HPDE6-E6E7 (cell line): ENCODE measurements at regions not wholly inside any gene's neighbourhood (a gene's known extent, or its start where the extent isn't known, plus 50 kb on each side); places are given as distances from the start of the nearest gene placed in this dataset.
"Not testable (repeated sequence)": the region's sequence is repeated elsewhere in the genome, so short reads cannot be mapped to it uniquely, and the experiment has no call there.

Experiments used
- DNase-seq: peaks from one replicate; pipeline ENCODE4 v3.0.0; 2011; ENCODE audit warnings: missing footprints; ENCODE audit errors: extremely low spot score

- peak; percentile 72 for DNase-seq
Measured at GRCh38 chr1:172837816-172838679, 179.1 kb downstream of the FASLG start.

GRCh38 chr1:172838680-172839313 is 179.9 kb downstream of the FASLG start:
- no peak for DNase-seq

- not testable (repeated sequence) for DNase-seq
Measured at GRCh38 chr1:172839639-172840038, 180.7 kb downstream of the FASLG start.

GRCh38 chr1:172843444-172843843 is 184.5 kb downstream of the FASLG start:
- DNase-seq, result no peak

GRCh38 chr1:172845371-172845770 is 186.5 kb downstream of the FASLG start:
- no peak for DNase-seq

- no peak for DNase-seq
Measured at GRCh38 chr1:172845865-172846264, 187.0 kb downstream of the FASLG start.

GRCh38 chr1:172847814-172848213 is 188.9 kb downstream of the FASLG start:
- DNase-seq, result not testable (repeated sequence)

- no peak for DNase-seq
Measured at GRCh38 chr1:172849653-172850052, 190.8 kb downstream of the FASLG start.

- no peak for DNase-seq
Measured at GRCh38 chr1:172851077-172851476, 192.2 kb downstream of the FASLG start.

GRCh38 chr1:172851856-172852255 is 193.0 kb downstream of the FASLG start:
- DNase-seq, result no peak

- not testable (repeated sequence) for DNase-seq
Measured at GRCh38 chr1:172855983-172856382, 194.8 kb downstream of the TNFSF18 start.

- no peak for DNase-seq
Measured at GRCh38 chr1:172863031-172863430, 187.7 kb downstream of the TNFSF18 start.

GRCh38 chr1:172867216-172867818 is 183.4 kb downstream of the TNFSF18 start:
- no peak for DNase-seq

- DNase-seq, result no peak
Measured at GRCh38 chr1:172870901-172871606, 179.7 kb downstream of the TNFSF18 start.

GRCh38 chr1:172874950-172875349 is 175.8 kb downstream of the TNFSF18 start:
- no peak for DNase-seq

GRCh38 chr1:172875892-172876291 is 174.8 kb downstream of the TNFSF18 start:
- no peak for DNase-seq

GRCh38 chr1:172882385-172882784 is 168.4 kb downstream of the TNFSF18 start:
- no peak for DNase-seq

GRCh38 chr1:172882791-172883386 is 167.9 kb downstream of the TNFSF18 start:
- no peak for DNase-seq

GRCh38 chr1:172883387-172883791 is 167.4 kb downstream of the TNFSF18 start:
- no peak for DNase-seq

GRCh38 chr1:172883844-172884243 is 166.9 kb downstream of the TNFSF18 start:
- no peak for DNase-seq

- DNase-seq, result no peak
Measured at GRCh38 chr1:172885411-172885810, 165.3 kb downstream of the TNFSF18 start.

GRCh38 chr1:172885971-172886370 is 164.8 kb downstream of the TNFSF18 start:
- DNase-seq, result no peak
